ENCODE measurements at regions not wholly inside any gene's neighbourhood (a gene's known extent, or its start where the extent isn't known, plus 50 kb on each side); places are given as distances from the start of the nearest gene placed in this dataset.

DNA sequence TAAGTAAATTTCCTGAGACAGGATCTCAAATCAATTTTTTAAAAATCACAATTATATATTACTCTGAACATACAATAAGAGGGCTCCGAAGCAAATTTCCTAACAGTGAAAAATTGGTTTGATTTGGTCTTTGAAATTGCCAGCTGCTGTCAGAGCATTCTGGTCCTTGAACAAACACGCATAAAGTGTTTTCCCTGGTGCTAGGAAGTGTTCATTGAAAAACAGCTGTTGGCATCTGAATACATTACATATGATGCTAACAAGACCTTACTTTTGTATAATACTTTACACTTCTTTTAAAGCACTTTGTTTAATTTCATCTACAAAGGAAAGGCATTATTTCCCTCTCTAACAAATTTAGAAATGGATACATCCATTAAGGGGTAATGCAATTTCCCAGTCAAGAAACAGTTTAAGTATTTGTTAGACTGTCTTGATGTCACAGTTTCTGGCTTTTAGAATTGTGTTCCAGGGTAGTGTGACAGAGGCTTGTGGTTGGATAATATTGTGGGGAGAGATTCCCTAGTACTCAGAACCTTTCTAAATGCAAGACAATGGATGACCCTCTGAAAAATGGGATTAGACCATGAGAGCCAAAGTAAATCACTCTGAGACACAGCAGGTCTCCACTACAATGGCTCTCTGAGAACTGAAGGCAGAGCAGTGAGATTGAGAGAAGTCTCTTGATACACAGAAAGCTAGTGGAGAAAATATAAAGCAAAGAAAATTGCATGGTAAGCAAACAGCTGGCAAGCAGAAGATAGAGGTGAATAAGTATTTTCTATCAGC is 299.0 kb downstream of the TRIB2 start (continued):
- TF ChIP-seq ZNF276 (CRISPR knock-in tag; IDR thresholded peaks at IDR 0.05; ENCODE audit: low read depth) (no peak), ZNF143 (CRISPR knock-in tag; IDR thresholded peaks at IDR 0.05) (no peak), ZNF720 (CRISPR knock-in tag; IDR thresholded peaks at IDR 0.05) (no peak), JDP2 (CRISPR knock-in tag; IDR thresholded peaks at IDR 0.05; ENCODE audit: borderline replicate concordance) (no peak), ZC3H4 (CRISPR knock-in tag; IDR thresholded peaks at IDR 0.05; ENCODE audit: borderline replicate concordance) (no peak)
- TF ChIP-seq, protein P1, sequence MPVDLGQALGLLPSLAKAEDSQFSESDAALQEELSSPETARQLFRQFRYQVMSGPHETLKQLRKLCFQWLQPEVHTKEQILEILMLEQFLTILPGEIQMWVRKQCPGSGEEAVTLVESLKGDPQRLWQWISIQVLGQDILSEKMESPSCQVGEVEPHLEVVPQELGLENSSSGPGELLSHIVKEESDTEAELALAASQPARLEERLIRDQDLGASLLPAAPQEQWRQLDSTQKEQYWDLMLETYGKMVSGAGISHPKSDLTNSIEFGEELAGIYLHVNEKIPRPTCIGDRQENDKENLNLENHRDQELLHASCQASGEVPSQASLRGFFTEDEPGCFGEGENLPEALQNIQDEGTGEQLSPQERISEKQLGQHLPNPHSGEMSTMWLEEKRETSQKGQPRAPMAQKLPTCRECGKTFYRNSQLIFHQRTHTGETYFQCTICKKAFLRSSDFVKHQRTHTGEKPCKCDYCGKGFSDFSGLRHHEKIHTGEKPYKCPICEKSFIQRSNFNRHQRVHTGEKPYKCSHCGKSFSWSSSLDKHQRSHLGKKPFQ (CRISPR knock-in tag; IDR thresholded peaks at IDR 0.05; ENCODE audit: insufficient replicate concordance), result no peak

GRCh38 chr2:13018490-13018889 is 301.8 kb downstream of the TRIB2 start:
- POLR2A ChIA-PET, result no interaction called here
- no peak overlapping the region for H3K9ac ChIP-seq (ENCODE audit: insufficient read depth, low read depth, low read length)
- no peaks in the 10 kb centered on the region for H3K27me3 ChIP-seq (ENCODE audit: control insufficient read depth in 1 of 2, insufficient read depth in 2 of 2, low read length in 2 of 2)
- WGBS (ENCODE audit: low lambda C conversion rate), result 0% methylated on average over 2 of the region's 2 CpGs
- TF ChIP-seq BATF2 (CRISPR knock-in tag; IDR thresholded peaks at IDR 0.05), result no peak
- no peak for TF ChIP-seq MXD4 (CRISPR knock-in tag; IDR thresholded peaks at IDR 0.05)
- no peak for TF ChIP-seq DNMT1 (CRISPR knock-in tag; IDR thresholded peaks at IDR 0.05)
- TF ChIP-seq GABPA (IDR thresholded peaks at IDR 0.05; ENCODE audit: low read depth, low read length), result no peak
- TF ChIP-seq GABPA (CRISPR knock-in tag; IDR thresholded peaks at IDR 0.05; ENCODE audit: low read depth), result no peak
- TF ChIP-seq HOXA5 (CRISPR knock-in tag; IDR thresholded peaks at IDR 0.05), result no peak
- TF ChIP-seq, protein P2, sequence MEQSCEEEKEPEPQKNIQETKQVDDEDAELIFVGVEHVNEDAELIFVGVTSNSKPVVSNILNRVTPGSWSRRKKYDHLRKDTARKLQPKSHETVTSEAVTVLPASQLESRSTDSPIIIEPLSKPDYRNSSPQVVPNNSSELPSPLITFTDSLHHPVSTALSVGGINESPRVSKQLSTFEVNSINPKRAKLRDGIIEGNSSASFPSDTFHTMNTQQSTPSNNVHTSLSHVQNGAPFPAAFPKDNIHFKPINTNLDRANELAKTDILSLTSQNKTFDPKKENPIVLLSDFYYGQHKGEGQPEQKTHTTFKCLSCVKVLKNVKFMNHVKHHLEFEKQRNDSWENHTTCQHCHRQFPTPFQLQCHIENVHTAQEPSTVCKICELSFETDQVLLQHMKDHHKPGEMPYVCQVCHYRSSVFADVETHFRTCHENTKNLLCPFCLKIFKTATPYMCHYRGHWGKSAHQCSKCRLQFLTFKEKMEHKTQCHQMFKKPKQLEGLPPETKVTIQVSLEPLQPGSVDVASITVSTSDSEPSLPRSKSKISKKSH (CRISPR knock-in tag; IDR thresholded peaks at IDR 0.05; ENCODE audit: borderline replicate concordance), result no peak
- no peak for TF ChIP-seq ZNF749 (CRISPR knock-in tag; IDR thresholded peaks at IDR 0.05; ENCODE audit: borderline replicate concordance)
- TF ChIP-seq, protein P3, sequence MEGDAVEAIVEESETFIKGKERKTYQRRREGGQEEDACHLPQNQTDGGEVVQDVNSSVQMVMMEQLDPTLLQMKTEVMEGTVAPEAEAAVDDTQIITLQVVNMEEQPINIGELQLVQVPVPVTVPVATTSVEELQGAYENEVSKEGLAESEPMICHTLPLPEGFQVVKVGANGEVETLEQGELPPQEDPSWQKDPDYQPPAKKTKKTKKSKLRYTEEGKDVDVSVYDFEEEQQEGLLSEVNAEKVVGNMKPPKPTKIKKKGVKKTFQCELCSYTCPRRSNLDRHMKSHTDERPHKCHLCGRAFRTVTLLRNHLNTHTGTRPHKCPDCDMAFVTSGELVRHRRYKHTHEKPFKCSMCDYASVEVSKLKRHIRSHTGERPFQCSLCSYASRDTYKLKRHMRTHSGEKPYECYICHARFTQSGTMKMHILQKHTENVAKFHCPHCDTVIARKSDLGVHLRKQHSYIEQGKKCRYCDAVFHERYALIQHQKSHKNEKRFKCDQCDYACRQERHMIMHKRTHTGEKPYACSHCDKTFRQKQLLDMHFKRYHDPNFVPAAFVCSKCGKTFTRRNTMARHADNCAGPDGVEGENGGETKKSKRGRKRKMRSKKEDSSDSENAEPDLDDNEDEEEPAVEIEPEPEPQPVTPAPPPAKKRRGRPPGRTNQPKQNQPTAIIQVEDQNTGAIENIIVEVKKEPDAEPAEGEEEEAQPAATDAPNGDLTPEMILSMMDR (CRISPR knock-in tag; IDR thresholded peaks at IDR 0.05), result no peak
- no peak overlapping the region for H3K4me3 ChIP-seq (replicated peaks in 1 of 3; ENCODE audit: insufficient read depth in 1 of 3, low read depth in 2 of 3, low read length in 3 of 3)
- H3K36me3 ChIP-seq (replicated peaks in 1 of 2; ENCODE audit: control insufficient read depth in 1 of 2, insufficient read depth in 2 of 2, low read length in 2 of 2), result no peaks in the 10 kb centered on the region
- ATAC-seq (no peak), DNase-seq (ENCODE audit: low spot score) (no peak), FAIRE-seq (no peak)
- no peak overlapping the region for H2AFZ ChIP-seq (ENCODE audit: low read length)
- no peaks in the 10 kb centered on the region for H3K9me3 ChIP-seq (ENCODE audit: low read length)
- H3K4me2 ChIP-seq (ENCODE audit: low read depth, low read length), result no peak overlapping the region
- no peaks in the 10 kb centered on the region for H3K79me2 ChIP-seq (ENCODE audit: insufficient read depth, low read length)
- CTCF ChIA-PET (ENCODE audit: low intra/inter-chr PET ratio, low total read pairs), result no interaction called here
- no TSS peak for BruUV-seq (replicated peaks)
- H3K4me1 ChIP-seq (ENCODE audit: insufficient read depth, low read length), result no peaks in the 10 kb centered on the region
- intact Hi-C loops (cut with micrococcal nuclease; ENCODE audit: unreplicated experiment), result no loop called here
- no peaks in the 10 kb centered on the region for H4K20me1 ChIP-seq (ENCODE audit: insufficient read depth, low read length)
- in situ Hi-C loops (cut with HindIII; ENCODE audit: extremely low pct_ligation_motif_present, low pct_unique_long_range_greater_than_20kb), result no loop called here
- no peak overlapping the region for H3K27ac ChIP-seq (ENCODE audit: extremely low read length, insufficient read depth, low read length)

Measured in HepG2 (cell line).